PFSK-1 (cell line): ENCODE measurements at regions not wholly inside any gene's neighbourhood (a gene's known extent, or its start where the extent isn't known, plus 50 kb on each side); places are given as distances from the start of the nearest gene placed in this dataset.

Experiments
- FOXP2 ChIP-seq: optimal IDR thresholded peaks from 2 replicates; pipeline ENCODE3; 2011; ENCODE audit warnings: borderline replicate concordance, control low read depth, inconsistent platforms; ENCODE audit not compliant: insufficient read depth; ENCODE audit errors: extremely low read length, extremely low read depth
- POLR2AphosphoS5 ChIP-seq: IDR thresholded peaks from 2 replicates; pipeline ENCODE4 v1.6.1; 2012; ENCODE audit warnings: low read depth, mild to moderate bottlenecking, control low read depth, low read length, moderate library complexity
- SIN3A ChIP-seq: IDR thresholded peaks from 2 replicates; pipeline ENCODE4 v1.6.1; 2012; ENCODE audit warnings: mild to moderate bottlenecking, low read length, moderate library complexity, borderline replicate concordance; ENCODE audit not compliant: insufficient read depth
- TAF1 ChIP-seq: IDR thresholded peaks from 2 replicates; pipeline ENCODE4 v1.6.1; 2012; ENCODE audit warnings: low read length, control low read depth, borderline replicate concordance; ENCODE audit not compliant: insufficient read depth
- TF ChIP-seq, protein P1 (sequence below), 2 experiments: IDR thresholded peaks; 2 replicates each; pipeline versions ENCODE4 v1.6.1 to v1.8.0; 2011 to 2012; ENCODE audit warnings: low read depth in 2 of 2, low read length in 2 of 2, control low read depth in 1 of 2, inconsistent platforms in 1 of 2, mild to moderate bottlenecking in 1 of 2, moderate library complexity in 1 of 2; ENCODE audit not compliant: insufficient read depth in 1 of 2

DNA sequence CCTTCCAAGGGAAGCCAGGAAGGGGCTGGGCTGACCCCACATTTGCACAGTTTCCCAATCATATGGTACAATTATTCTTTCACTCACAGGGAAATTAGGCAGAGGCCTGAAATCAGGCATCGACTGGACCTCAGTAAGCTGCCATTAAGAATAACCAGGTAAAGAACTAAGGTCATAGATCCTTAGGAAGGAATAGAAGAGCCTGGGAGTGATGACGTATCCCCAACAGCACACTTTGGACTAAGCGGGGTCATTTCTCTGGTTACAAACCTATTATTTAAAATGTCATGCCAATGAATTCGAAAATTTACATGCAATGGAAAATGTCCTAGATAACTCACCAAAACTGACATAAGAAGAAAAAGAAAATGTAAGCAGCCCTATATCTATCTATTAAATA, 118.2 kb downstream of the BRD1 start:
- TF ChIP-seq TAF1 (no peak), POLR2AphosphoS5 (no peak), SIN3A (no peak), FOXP2 (no peak)
- TF ChIP-seq, protein P1, sequence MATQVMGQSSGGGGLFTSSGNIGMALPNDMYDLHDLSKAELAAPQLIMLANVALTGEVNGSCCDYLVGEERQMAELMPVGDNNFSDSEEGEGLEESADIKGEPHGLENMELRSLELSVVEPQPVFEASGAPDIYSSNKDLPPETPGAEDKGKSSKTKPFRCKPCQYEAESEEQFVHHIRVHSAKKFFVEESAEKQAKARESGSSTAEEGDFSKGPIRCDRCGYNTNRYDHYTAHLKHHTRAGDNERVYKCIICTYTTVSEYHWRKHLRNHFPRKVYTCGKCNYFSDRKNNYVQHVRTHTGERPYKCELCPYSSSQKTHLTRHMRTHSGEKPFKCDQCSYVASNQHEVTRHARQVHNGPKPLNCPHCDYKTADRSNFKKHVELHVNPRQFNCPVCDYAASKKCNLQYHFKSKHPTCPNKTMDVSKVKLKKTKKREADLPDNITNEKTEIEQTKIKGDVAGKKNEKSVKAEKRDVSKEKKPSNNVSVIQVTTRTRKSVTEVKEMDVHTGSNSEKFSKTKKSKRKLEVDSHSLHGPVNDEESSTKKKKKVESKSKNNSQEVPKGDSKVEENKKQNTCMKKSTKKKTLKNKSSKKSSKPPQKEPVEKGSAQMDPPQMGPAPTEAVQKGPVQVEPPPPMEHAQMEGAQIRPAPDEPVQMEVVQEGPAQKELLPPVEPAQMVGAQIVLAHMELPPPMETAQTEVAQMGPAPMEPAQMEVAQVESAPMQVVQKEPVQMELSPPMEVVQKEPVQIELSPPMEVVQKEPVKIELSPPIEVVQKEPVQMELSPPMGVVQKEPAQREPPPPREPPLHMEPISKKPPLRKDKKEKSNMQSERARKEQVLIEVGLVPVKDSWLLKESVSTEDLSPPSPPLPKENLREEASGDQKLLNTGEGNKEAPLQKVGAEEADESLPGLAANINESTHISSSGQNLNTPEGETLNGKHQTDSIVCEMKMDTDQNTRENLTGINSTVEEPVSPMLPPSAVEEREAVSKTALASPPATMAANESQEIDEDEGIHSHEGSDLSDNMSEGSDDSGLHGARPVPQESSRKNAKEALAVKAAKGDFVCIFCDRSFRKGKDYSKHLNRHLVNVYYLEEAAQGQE (IDR thresholded peaks at IDR 0.05; ENCODE audit: insufficient read depth in 1 of 2, low read depth in 2 of 2, low read length in 2 of 2), result no peak

GRCh38 chr22:49705972-49706352, 121.7 kb downstream of the BRD1 start:
- TF ChIP-seq SIN3A (no peak), TAF1 (no peak), POLR2AphosphoS5 (no peak), FOXP2 (no peak)
- TF ChIP-seq, protein P1 (IDR thresholded peaks at IDR 0.05; ENCODE audit: insufficient read depth in 1 of 2, low read depth in 2 of 2, low read length in 2 of 2), result no peak

DNA sequence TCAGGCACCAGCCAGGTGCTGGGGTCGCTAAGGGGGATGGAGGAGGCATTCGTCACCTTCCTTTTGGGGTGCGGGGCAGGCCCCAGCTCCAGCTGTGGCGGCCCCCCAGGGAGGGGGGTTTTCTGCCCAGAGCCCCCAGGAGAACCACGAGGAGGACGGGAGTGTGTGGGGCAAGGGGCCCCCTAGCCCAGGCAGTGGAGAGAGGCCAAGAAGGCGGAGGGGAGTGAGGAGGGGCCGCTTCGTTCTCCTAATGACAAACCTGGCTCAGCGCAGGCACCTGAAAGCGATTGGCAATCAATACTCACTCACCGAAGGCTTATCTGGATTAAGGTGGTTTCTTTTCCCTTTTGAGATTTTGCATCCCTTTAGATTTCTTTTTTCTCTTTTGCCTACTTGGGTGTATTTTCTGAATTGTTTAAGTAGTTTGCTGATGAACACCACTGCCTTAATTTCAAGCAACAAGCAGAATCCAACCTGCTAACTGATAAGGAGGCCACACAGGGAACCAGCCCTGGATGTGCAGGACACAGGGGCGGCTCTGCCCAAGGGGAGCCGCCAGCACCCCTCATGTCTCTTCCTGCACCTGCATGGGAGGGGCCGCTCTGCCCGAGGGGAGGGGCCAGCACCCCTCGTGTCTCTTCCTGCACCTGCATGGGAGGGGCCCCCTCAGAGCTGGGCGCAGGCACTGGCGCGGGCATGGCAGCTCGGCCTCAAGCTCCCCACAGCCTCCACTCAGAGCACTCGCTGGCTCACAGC, 122.3 kb downstream of the BRD1 start:
- TF ChIP-seq FOXP2, result no peak
- TF ChIP-seq POLR2AphosphoS5, result no peak
- TF ChIP-seq, protein P1 (IDR thresholded peaks at IDR 0.05; ENCODE audit: insufficient read depth in 1 of 2, low read depth in 2 of 2, low read length in 2 of 2), result no peak
- no peak for TF ChIP-seq SIN3A
- TF ChIP-seq TAF1, result no peak

- TF ChIP-seq TAF1 (no peak), FOXP2 (no peak), SIN3A (no peak), POLR2AphosphoS5 (no peak)
- TF ChIP-seq, protein P1 (IDR thresholded peaks at IDR 0.05; ENCODE audit: insufficient read depth in 1 of 2, low read depth in 2 of 2, low read length in 2 of 2), result no peak
Observed at GRCh38 chr22:49704345-49705215, 123.1 kb downstream of the BRD1 start.
